ENCODE measurements at regions not wholly inside any gene's neighbourhood (a gene's known extent, or its start where the extent isn't known, plus 50 kb on each side); places are given as distances from the start of the nearest gene placed in this dataset.

DNA sequence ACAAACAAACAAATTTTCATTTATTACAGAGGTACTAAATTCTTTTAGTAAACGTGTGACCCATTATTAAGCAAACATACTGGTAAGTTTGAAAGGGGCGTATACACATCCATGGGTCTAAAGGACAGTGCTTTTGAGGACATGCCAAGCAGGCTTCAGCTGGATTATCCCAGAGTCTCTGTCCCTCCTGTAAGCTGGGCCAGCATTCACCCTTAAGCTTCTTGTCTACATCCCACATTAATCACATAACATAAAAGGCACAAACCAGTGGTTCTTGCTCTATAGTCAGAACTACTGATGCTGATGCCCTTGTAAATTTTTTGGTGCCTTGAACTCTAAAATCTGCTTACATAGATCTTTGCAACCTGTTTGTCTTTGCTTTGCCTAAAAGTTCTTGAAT, 150.8 kb upstream of the BNIP2 start:
- TF ChIP-seq GATA2 (IDR thresholded peaks at IDR 0.05; ENCODE audit: low read depth, low read length) (no peak), GATA3 (IDR thresholded peaks at IDR 0.05; ENCODE audit: low read depth, low read length) (no peak)
